ENCODE measurements at regions not wholly inside any gene's neighbourhood (a gene's known extent, or its start where the extent isn't known, plus 50 kb on each side); places are given as distances from the start of the nearest gene placed in this dataset.

DNA sequence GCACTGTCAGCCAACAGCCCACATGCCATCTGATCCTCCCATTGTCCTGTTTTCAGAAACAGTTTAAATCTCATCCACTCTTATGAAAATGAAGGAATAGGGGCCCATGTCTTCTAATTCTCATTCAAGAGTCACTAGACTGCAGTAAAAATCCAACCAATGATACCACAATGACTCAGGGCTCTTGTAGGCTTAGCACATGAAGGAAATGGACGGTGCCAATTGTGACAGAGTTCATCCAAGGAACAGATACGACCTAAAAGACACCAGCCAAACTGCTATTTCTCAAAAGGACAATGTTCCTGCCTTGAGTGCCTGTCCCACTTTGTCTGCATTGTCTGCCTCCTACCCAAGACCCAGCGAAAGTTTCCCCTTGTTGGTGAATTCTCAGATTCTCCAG, 204.8 kb upstream of the COX10 start:
- no peak overlapping the region for H3K9ac ChIP-seq (ENCODE audit: low read depth, low read length)
- H3K27ac ChIP-seq (ENCODE audit: low read depth, low read length) = no peak overlapping the region
- no peaks in the 10 kb centered on the region for H3K27me3 ChIP-seq (ENCODE audit: control insufficient read depth, insufficient read depth, low read length)
- no peaks in the 10 kb centered on the region for H3K36me3 ChIP-seq (ENCODE audit: control insufficient read depth, insufficient read depth, low read length)
- H3K9me3 ChIP-seq (ENCODE audit: control insufficient read depth, insufficient read depth, low read length) = no peaks in the 10 kb centered on the region
- no peaks in the 10 kb centered on the region for H3K4me1 ChIP-seq (ENCODE audit: control insufficient read depth, insufficient read depth, low read length)
- no peak overlapping the region for H3K4me3 ChIP-seq (ENCODE audit: low read depth, low read length)

GRCh38 chr17:13865650-13866049, 203.7 kb upstream of the COX10 start:
- H3K4me1 ChIP-seq (ENCODE audit: control insufficient read depth, insufficient read depth, low read length) = no peaks in the 10 kb centered on the region
- no peaks in the 10 kb centered on the region for H3K36me3 ChIP-seq (ENCODE audit: control insufficient read depth, insufficient read depth, low read length)
- H3K9me3 ChIP-seq (ENCODE audit: control insufficient read depth, insufficient read depth, low read length) = no peaks in the 10 kb centered on the region
- H3K9ac ChIP-seq (ENCODE audit: low read depth, low read length) = no peak overlapping the region
- H3K27me3 ChIP-seq (ENCODE audit: control insufficient read depth, insufficient read depth, low read length) = no peaks in the 10 kb centered on the region
- no peak overlapping the region for H3K27ac ChIP-seq (ENCODE audit: low read depth, low read length)
- H3K4me3 ChIP-seq (ENCODE audit: low read depth, low read length) = no peak overlapping the region

DNA sequence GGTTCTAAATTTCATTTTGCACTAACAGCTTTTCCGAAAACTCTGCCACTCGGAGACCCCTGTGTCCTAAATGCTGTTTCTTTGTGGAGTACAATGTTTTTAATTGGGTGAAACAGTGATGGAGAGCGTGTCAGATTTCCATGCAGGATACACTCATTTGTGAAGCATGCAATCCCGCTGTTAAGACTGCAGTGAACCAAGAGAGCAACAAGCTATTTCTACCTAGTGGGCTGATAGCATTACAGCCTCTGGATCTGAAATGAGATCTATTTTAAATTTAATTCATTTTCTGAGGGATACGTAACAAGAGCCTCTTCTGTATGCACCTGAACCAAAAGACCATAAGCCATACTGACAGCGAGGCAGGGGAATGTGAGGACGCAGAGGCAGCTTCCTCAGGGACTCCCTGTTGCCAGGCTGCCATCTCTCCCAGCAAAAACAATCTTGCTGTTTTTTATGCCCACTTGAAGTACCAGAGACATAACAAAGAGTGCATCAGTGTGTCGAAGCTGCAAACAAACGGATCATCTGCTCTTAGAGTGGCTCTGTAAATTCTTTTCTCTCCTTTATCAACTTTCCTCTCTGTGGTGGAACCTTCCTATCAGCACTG, 199.9 kb upstream of the COX10 start:
- no peak overlapping the region for H3K9ac ChIP-seq (ENCODE audit: low read depth, low read length)
- H3K4me3 ChIP-seq (ENCODE audit: low read depth, low read length) = no peak overlapping the region
- H3K4me1 ChIP-seq (ENCODE audit: control insufficient read depth, insufficient read depth, low read length) = no peaks in the 10 kb centered on the region
- 0 out of 2 replicates have a peak, but pooled peaks cover 4% of the 10 kb centered on the region for H3K9me3 ChIP-seq (ENCODE audit: control insufficient read depth, insufficient read depth, low read length)
- no peaks in the 10 kb centered on the region for H3K36me3 ChIP-seq (ENCODE audit: control insufficient read depth, insufficient read depth, low read length)
- H3K27me3 ChIP-seq (ENCODE audit: control insufficient read depth, insufficient read depth, low read length) = no peaks in the 10 kb centered on the region
- H3K27ac ChIP-seq (ENCODE audit: low read depth, low read length) = no peak overlapping the region

GRCh38 chr17:13871261-13871660, 198.0 kb upstream of the COX10 start:
- H3K36me3 ChIP-seq (ENCODE audit: control insufficient read depth, insufficient read depth, low read length) = no peaks in the 10 kb centered on the region
- H3K9me3 ChIP-seq (ENCODE audit: control insufficient read depth, insufficient read depth, low read length) = 0 out of 2 replicates have a peak, but pooled peaks cover 6% of the 10 kb centered on the region
- H3K4me1 ChIP-seq (ENCODE audit: control insufficient read depth, insufficient read depth, low read length) = no peaks in the 10 kb centered on the region
- no peak overlapping the region for H3K27ac ChIP-seq (ENCODE audit: low read depth, low read length)
- H3K27me3 ChIP-seq (ENCODE audit: control insufficient read depth, insufficient read depth, low read length) = no peaks in the 10 kb centered on the region
- no peak overlapping the region for H3K4me3 ChIP-seq (ENCODE audit: low read depth, low read length)
- no peak overlapping the region for H3K9ac ChIP-seq (ENCODE audit: low read depth, low read length)

- Histone ChIP-seq H3K36me3 (ENCODE audit: control insufficient read depth, insufficient read depth, low read length) (no peaks in the 10 kb centered on the region), H3K27me3 (ENCODE audit: control insufficient read depth, insufficient read depth, low read length) (no peaks in the 10 kb centered on the region), H3K9ac (ENCODE audit: low read depth, low read length) (no peak overlapping the region), H3K4me3 (ENCODE audit: low read depth, low read length) (no peak overlapping the region), H3K27ac (ENCODE audit: low read depth, low read length) (no peak overlapping the region), H3K4me1 (ENCODE audit: control insufficient read depth, insufficient read depth, low read length) (no peaks in the 10 kb centered on the region), H3K9me3 (ENCODE audit: control insufficient read depth, insufficient read depth, low read length) (0 out of 2 replicates have a peak, but pooled peaks cover 6% of the 10 kb centered on the region)
These were observed 195.2 kb upstream of the COX10 start for GRCh38 chr17:13874134-13874533.

DNA sequence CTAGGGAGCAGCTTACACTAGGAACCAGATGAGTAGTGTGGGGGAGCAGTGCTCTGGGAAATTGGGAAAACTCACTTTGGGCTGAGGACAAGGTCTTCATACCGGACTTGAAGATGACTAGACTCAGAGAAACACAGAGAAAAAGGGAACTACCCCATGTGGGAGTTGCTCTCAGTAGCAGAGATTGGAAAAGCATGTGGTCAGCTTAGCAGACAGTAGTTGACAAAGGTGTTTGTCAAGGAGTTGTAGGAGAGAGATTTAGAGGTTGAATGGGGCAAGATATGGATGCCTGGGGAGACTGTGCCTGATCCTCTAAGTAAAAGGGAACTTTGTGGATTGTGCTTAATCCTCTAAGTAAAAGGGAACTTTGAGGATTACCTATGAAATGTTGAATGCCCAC, 194.5 kb upstream of the COX10 start:
- Histone ChIP-seq H3K4me1 (ENCODE audit: control insufficient read depth, insufficient read depth, low read length) (no peaks in the 10 kb centered on the region), H3K4me3 (ENCODE audit: low read depth, low read length) (no peak overlapping the region), H3K27me3 (ENCODE audit: control insufficient read depth, insufficient read depth, low read length) (no peaks in the 10 kb centered on the region), H3K9me3 (ENCODE audit: control insufficient read depth, insufficient read depth, low read length) (0 out of 2 replicates have a peak, but pooled peaks cover 6% of the 10 kb centered on the region), H3K27ac (ENCODE audit: low read depth, low read length) (no peak overlapping the region), H3K9ac (ENCODE audit: low read depth, low read length) (no peak overlapping the region), H3K36me3 (ENCODE audit: control insufficient read depth, insufficient read depth, low read length) (no peaks in the 10 kb centered on the region)

- no peaks in the 10 kb centered on the region for H3K4me1 ChIP-seq (ENCODE audit: control insufficient read depth, insufficient read depth, low read length)
- H3K4me3 ChIP-seq (ENCODE audit: low read depth, low read length) = no peak overlapping the region
These were observed 189.3 kb upstream of the COX10 start for GRCh38 chr17:13879961-13880466.

GRCh38 chr17:13883659-13884058, 185.6 kb upstream of the COX10 start:
- no peaks in the 10 kb centered on the region for H3K27me3 ChIP-seq (ENCODE audit: control insufficient read depth, insufficient read depth, low read length)
- H3K4me3 ChIP-seq (ENCODE audit: low read depth, low read length) = no peak overlapping the region
- H3K4me1 ChIP-seq (ENCODE audit: control insufficient read depth, insufficient read depth, low read length) = no peaks in the 10 kb centered on the region
- H3K9me3 ChIP-seq (ENCODE audit: control insufficient read depth, insufficient read depth, low read length) = no peaks in the 10 kb centered on the region
- no peaks in the 10 kb centered on the region for H3K36me3 ChIP-seq (ENCODE audit: control insufficient read depth, insufficient read depth, low read length)
- H3K9ac ChIP-seq (ENCODE audit: low read depth, low read length) = no peak overlapping the region
- H3K27ac ChIP-seq (ENCODE audit: low read depth, low read length) = no peak overlapping the region

More at GRCh38 chr17:13879961-13880466, 189.3 kb upstream of the COX10 start:
- no peaks in the 10 kb centered on the region for H3K27me3 ChIP-seq (ENCODE audit: control insufficient read depth, insufficient read depth, low read length)
- H3K9me3 ChIP-seq (ENCODE audit: control insufficient read depth, insufficient read depth, low read length) = no peaks in the 10 kb centered on the region
- no peak overlapping the region for H3K27ac ChIP-seq (ENCODE audit: low read depth, low read length)
- H3K36me3 ChIP-seq (ENCODE audit: control insufficient read depth, insufficient read depth, low read length) = no peaks in the 10 kb centered on the region
- H3K9ac ChIP-seq (ENCODE audit: low read depth, low read length) = no peak overlapping the region

GRCh38 chr17:13884347-13884746, 185.0 kb upstream of the COX10 start:
- no peak overlapping the region for H3K27ac ChIP-seq (ENCODE audit: low read depth, low read length)
- no peaks in the 10 kb centered on the region for H3K4me1 ChIP-seq (ENCODE audit: control insufficient read depth, insufficient read depth, low read length)
- H3K9me3 ChIP-seq (ENCODE audit: control insufficient read depth, insufficient read depth, low read length) = no peaks in the 10 kb centered on the region
- H3K27me3 ChIP-seq (ENCODE audit: control insufficient read depth, insufficient read depth, low read length) = no peaks in the 10 kb centered on the region
- no peak overlapping the region for H3K4me3 ChIP-seq (ENCODE audit: low read depth, low read length)
- H3K9ac ChIP-seq (ENCODE audit: low read depth, low read length) = no peak overlapping the region
- no peaks in the 10 kb centered on the region for H3K36me3 ChIP-seq (ENCODE audit: control insufficient read depth, insufficient read depth, low read length)

GRCh38 chr17:13885550-13885949, 183.8 kb upstream of the COX10 start:
- Histone ChIP-seq H3K27ac (ENCODE audit: low read depth, low read length) (no peak overlapping the region), H3K4me1 (ENCODE audit: control insufficient read depth, insufficient read depth, low read length) (no peaks in the 10 kb centered on the region), H3K27me3 (ENCODE audit: control insufficient read depth, insufficient read depth, low read length) (no peaks in the 10 kb centered on the region), H3K9ac (ENCODE audit: low read depth, low read length) (no peak overlapping the region), H3K36me3 (ENCODE audit: control insufficient read depth, insufficient read depth, low read length) (no peaks in the 10 kb centered on the region), H3K4me3 (ENCODE audit: low read depth, low read length) (no peak overlapping the region), H3K9me3 (ENCODE audit: control insufficient read depth, insufficient read depth, low read length) (no peaks in the 10 kb centered on the region)

DNA sequence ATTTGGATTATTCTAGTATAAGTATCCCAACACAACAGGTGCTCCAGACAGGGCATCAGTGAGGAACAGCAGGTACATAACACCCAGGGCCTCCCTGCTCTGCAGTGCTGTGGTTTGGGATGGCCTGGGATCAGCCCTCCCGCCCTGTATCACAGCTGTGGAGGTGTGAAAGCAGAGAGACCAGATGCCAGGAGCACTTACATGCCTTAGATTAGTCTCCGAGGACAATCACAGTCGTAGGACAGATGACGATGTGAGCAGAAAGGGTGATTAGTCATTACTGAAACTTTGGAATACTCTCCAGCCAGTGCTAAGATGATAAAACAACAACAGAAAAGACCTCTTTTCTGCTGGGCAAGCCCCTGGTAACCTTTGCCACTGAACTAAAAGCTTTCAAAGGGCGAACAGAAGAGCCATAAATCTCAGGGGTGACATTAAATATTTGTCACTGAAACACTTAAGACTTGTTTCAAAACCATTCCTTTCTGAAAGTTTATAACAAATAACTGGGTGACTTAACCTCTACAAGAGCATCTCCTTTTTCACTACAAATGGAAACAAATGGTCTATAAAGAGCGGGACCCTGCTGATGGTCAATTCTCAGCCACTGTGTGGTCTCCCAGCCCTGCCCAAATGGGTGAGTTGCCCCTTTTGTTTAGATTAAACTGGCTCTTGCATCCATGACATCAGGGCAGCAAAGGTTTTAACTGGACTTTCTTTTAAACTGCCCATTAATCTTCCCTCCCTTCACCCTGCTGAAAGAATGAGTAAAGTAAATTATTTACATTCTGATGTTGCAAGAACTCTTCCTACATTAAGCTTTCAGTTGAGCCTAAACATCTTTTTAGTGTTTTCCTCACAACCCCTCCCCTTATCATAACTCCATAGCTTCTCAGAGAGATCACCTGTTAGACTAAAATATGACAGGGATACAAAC, 183.1 kb upstream of the COX10 start:
- Histone ChIP-seq H3K27ac (ENCODE audit: low read depth, low read length) (no peak overlapping the region), H3K4me3 (ENCODE audit: low read depth, low read length) (no peak overlapping the region), H3K9me3 (ENCODE audit: control insufficient read depth, insufficient read depth, low read length) (no peaks in the 10 kb centered on the region), H3K36me3 (ENCODE audit: control insufficient read depth, insufficient read depth, low read length) (no peaks in the 10 kb centered on the region), H3K4me1 (ENCODE audit: control insufficient read depth, insufficient read depth, low read length) (no peaks in the 10 kb centered on the region), H3K27me3 (ENCODE audit: control insufficient read depth, insufficient read depth, low read length) (no peaks in the 10 kb centered on the region), H3K9ac (ENCODE audit: low read depth, low read length) (no peak overlapping the region)
